BJ (cell line): ENCODE measurements at regions not wholly inside any gene's neighbourhood (a gene's known extent, or its start where the extent isn't known, plus 50 kb on each side); places are given as distances from the start of the nearest gene placed in this dataset.

ENCODE experiments used
- CTCF ChIA-PET: fragments of 350-600 bp; formaldehyde crosslinking; extraction: SDS; loops from one replicate; lab custom pipeline; 2021; ENCODE audit warnings: antibody characterized with exemption, inconsistent platforms; lab: Yijun Ruan, JAX
- POLR2A ChIA-PET: fragments of 300-600 bp; sonication (Branson Sonifier 250); formaldehyde crosslinking; extraction: SDS; loops from one replicate; lab custom pipeline; 2021; ENCODE audit warnings: antibody characterized with exemption; lab: Charles Lee
- DNase-seq: peaks from one replicate; pipeline ENCODE4 v3.0.0-alpha.2; 2011; ENCODE audit warnings: low read depth
- H3K27me3 ChIP-seq: 2 replicates; pipeline ENCODE4 v1.6.0; 2011; ENCODE audit warnings: low read length; ENCODE audit not compliant: control insufficient read depth, insufficient read depth
- H3K36me3 ChIP-seq: 2 replicates; pipeline ENCODE4 v1.5.1; 2011; ENCODE audit warnings: low read length; ENCODE audit not compliant: control insufficient read depth, insufficient read depth
- H3K4me3 ChIP-seq: 2 replicates; pipeline ENCODE4 v1.5.1; 2011; ENCODE audit warnings: low read depth, mild to moderate bottlenecking, control low read depth, low read length
- CTCF ChIP-seq: IDR thresholded peaks from 2 replicates; pipeline ENCODE4 v1.5.1; 2011; ENCODE audit warnings: low read depth, mild to moderate bottlenecking, control low read depth, inconsistent platforms, low read length, moderate library complexity; ENCODE audit not compliant: insufficient read depth

GRCh38 chr20:11520596-11520995 lies 397.1 kb upstream of the BTBD3 start:
- ChIA-PET POLR2A (no interaction called here), CTCF (interaction anchor here (1.5 kb wide), 1 partner anchor 23 kb away, joined by 5 read pairs; no protein-coding TSS in a partner anchor)
- TF ChIP-seq CTCF: no peak
- no peaks in the 10 kb centered on the region for H3K27me3 ChIP-seq
- DNase-seq: no peak
- no peaks in the 10 kb centered on the region for H3K36me3 ChIP-seq
- no peak overlapping the region for H3K4me3 ChIP-seq

- ChIA-PET CTCF (interaction anchor here (1.5 kb wide), 1 partner anchor 22 kb away, joined by 5 read pairs; no protein-coding TSS in a partner anchor), POLR2A (no interaction called here)
- H3K36me3 ChIP-seq: no peaks in the 10 kb centered on the region
- H3K27me3 ChIP-seq: no peaks in the 10 kb centered on the region
- TF ChIP-seq CTCF: no peak
- H3K4me3 ChIP-seq: no peak overlapping the region
- no peak for DNase-seq
These were observed 396.0 kb upstream of the BTBD3 start for GRCh38 chr20:11521476-11522365.

GRCh38 chr20:11522366-11522741 lies 395.3 kb upstream of the BTBD3 start:
- Histone ChIP-seq H3K27me3 (no peaks in the 10 kb centered on the region), H3K4me3 (no peak overlapping the region), H3K36me3 (no peaks in the 10 kb centered on the region)
- CTCF ChIA-PET: no interaction called here
- TF ChIP-seq CTCF: no peak
- POLR2A ChIA-PET: no interaction called here
- DNase-seq: no peak

GRCh38 chr20:11529047-11529446 lies 388.6 kb upstream of the BTBD3 start:
- no peaks in the 10 kb centered on the region for H3K27me3 ChIP-seq
- no peak for TF ChIP-seq CTCF
- no peak for DNase-seq
- no peaks in the 10 kb centered on the region for H3K36me3 ChIP-seq
- ChIA-PET CTCF (no interaction called here), POLR2A (no interaction called here)
- no peak overlapping the region for H3K4me3 ChIP-seq

- CTCF ChIA-PET: interaction anchor here (1.5 kb wide), 1 partner anchor 9 kb away, joined by 3 read pairs; no protein-coding TSS in a partner anchor
These were observed 380.7 kb upstream of the BTBD3 start for GRCh38 chr20:11537032-11537431.

More at GRCh38 chr20:11537032-11537431, 380.7 kb upstream of the BTBD3 start:
- H3K27me3 ChIP-seq: no peaks in the 10 kb centered on the region
- no peak for DNase-seq
- POLR2A ChIA-PET: no interaction called here
- H3K36me3 ChIP-seq: no peaks in the 10 kb centered on the region
- no peak overlapping the region for H3K4me3 ChIP-seq
- TF ChIP-seq CTCF: no peak
